ENCODE measurements at regions not wholly inside any gene's neighbourhood (a gene's known extent, or its start where the extent isn't known, plus 50 kb on each side); places are given as distances from the start of the nearest gene placed in this dataset.

DNA sequence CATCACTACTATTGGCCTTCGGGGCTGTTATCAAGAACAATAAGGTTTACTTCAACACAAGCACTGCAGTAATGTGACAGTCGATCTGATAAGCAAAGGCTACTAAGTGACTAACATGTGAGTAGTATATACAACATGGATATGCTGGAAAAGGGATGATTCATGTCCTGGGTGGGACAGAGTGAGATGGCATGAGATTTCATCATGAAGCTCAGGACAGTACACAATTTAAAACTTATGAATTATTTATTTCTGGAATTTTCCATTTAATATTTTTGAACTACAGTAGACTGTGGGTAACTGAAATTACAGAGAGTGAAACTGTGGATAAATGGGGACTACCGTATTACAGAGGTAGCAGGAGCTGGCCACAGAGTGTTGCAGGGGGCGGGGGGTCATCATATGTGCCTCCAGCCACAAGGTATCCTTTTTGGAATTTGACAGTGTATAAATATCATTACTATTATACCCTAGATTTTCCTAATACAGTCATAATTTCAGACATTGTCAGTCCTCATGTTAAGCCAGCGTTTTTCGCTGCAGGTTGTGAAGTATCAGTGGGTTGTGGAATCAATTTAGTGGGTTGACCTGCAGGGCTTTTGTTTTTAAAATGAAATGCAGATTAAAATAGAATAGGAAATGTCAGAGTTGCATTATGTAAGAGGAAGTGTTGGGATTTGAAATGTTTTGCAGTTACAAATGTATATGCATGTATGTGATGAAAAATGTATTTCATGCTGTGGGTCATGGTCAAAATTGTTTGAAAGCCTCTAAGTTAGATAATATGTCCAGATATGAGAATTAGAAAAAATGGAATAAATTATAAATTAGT is 148.0 kb upstream of the NUDT4 start:
- no peak for TF ChIP-seq CTCF (IDR thresholded peaks at IDR 0.05 in 8 of 11, conservative IDR thresholded peaks at IDR 0.05 in 3 of 11)
- TF ChIP-seq POLR2A (IDR thresholded peaks at IDR 0.05), result no peak
- no peak for TF ChIP-seq POLR2AphosphoS5 (IDR thresholded peaks at IDR 0.05)

All from spleen (tissue), 7 donors.